ENCODE measurements at regions not wholly inside any gene's neighbourhood (a gene's known extent, or its start where the extent isn't known, plus 50 kb on each side); places are given as distances from the start of the nearest gene placed in this dataset.

GRCh38 chr2:33877348-33878016 is 278.4 kb upstream of the FAM98A start:
- DNase-seq, result no peak
- H3K27me3 ChIP-seq, result no peaks in the 10 kb centered on the region
- no peaks in the 10 kb centered on the region for H3K36me3 ChIP-seq
- no peak overlapping the region for H3K4me3 ChIP-seq
- no peaks in the 10 kb centered on the region for H3K9me3 ChIP-seq

- H3K4me3 ChIP-seq, result no peak overlapping the region
- peaks cover 4% of the 10 kb centered on the region for H3K9me3 ChIP-seq
- no peak for DNase-seq
- no peaks in the 10 kb centered on the region for H3K36me3 ChIP-seq
- H3K27me3 ChIP-seq, result no peaks in the 10 kb centered on the region
Observed at GRCh38 chr2:33873076-33873605, 274.0 kb upstream of the FAM98A start.

GRCh38 chr2:33859811-33860461 is 260.8 kb upstream of the FAM98A start:
- no peaks in the 10 kb centered on the region for H3K27me3 ChIP-seq
- no peak overlapping the region for H3K4me3 ChIP-seq
- H3K36me3 ChIP-seq, result no peaks in the 10 kb centered on the region
- H3K9me3 ChIP-seq, result no peaks in the 10 kb centered on the region
- DNase-seq, result peak; percentile 10

DNA sequence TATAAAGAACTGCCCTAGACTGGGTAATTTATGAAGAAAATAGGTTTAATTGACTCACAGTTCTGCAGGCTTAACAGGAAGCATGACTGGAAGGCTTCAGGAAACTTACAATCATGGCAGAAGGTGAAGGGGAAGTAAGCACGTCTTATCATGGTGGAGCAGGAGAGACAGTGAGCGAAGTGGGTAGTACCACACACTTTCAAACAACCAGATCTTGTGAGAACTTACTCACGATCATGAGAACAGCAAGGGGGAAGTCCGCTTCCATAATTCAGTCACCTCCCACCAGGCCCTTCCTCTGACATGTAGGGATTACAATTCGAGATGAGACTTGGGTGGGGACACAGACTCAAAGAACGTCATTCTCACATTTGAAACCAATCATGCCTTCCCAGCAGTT is 260.1 kb upstream of the FAM98A start:
- Histone ChIP-seq H3K9me3 (no peaks in the 10 kb centered on the region), H3K27me3 (no peaks in the 10 kb centered on the region), H3K4me3 (no peak overlapping the region), H3K36me3 (no peaks in the 10 kb centered on the region)
- DNase-seq, result no peak

- no peaks in the 10 kb centered on the region for H3K36me3 ChIP-seq
- no peaks in the 10 kb centered on the region for H3K9me3 ChIP-seq
- DNase-seq, result no peak
- H3K27me3 ChIP-seq, result no peaks in the 10 kb centered on the region
- H3K4me3 ChIP-seq, result no peak overlapping the region
Observed at GRCh38 chr2:33848486-33848885, 249.4 kb upstream of the FAM98A start.

GRCh38 chr2:33839791-33840190 is 240.7 kb upstream of the FAM98A start:
- Histone ChIP-seq H3K27me3 (no peaks in the 10 kb centered on the region), H3K4me3 (no peak overlapping the region), H3K9me3 (no peaks in the 10 kb centered on the region), H3K36me3 (no peaks in the 10 kb centered on the region)
- no peak for DNase-seq

DNA sequence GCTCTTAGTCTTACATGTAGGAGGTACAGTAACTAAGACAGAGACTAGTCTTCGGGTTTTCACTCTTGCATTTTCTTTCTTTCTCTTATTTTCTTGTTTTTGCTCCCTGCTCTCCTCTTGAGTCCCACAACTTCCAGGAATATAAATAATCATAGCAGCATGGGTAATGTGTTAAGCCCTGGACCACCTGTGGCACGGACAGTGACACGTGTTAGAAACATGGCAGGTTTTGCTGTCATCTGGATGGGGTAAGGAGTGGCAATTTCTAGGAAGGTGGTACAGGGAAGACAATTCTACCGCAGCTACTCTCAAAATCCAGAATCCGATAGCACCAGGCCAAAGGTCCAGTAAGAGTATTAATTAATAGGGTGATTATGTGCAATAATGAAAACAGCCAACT is 237.5 kb upstream of the FAM98A start:
- Histone ChIP-seq H3K36me3 (no peaks in the 10 kb centered on the region), H3K9me3 (no peaks in the 10 kb centered on the region), H3K27me3 (no peaks in the 10 kb centered on the region), H3K4me3 (no peak overlapping the region)
- DNase-seq, result no peak

DNA sequence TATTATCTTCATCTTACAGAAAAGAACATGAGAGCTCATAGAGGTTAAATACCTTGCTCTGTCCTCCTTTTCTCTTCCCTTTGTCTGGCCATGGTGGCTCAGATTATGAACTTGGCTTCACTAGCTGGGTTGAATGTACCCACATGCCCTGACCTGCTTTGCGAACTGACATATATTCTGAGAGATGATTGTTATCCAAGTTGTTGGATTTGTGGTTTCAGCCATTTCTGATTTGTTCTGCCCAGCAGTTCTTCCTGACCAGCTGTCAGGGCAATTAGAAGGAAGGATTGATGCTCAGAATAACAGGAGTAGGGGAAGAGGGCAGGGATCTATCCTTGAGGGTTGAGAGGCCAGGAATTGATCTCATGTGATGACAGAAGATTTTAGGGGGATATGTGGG is 236.8 kb upstream of the FAM98A start:
- Histone ChIP-seq H3K9me3 (no peaks in the 10 kb centered on the region), H3K27me3 (no peaks in the 10 kb centered on the region), H3K4me3 (no peak overlapping the region), H3K36me3 (no peaks in the 10 kb centered on the region)
- no peak for DNase-seq

GRCh38 chr2:33822964-33823363 is 223.9 kb upstream of the FAM98A start:
- Histone ChIP-seq H3K27me3 (no peaks in the 10 kb centered on the region), H3K4me3 (no peak overlapping the region), H3K9me3 (no peaks in the 10 kb centered on the region), H3K36me3 (no peaks in the 10 kb centered on the region)
- no peak for DNase-seq

DNA sequence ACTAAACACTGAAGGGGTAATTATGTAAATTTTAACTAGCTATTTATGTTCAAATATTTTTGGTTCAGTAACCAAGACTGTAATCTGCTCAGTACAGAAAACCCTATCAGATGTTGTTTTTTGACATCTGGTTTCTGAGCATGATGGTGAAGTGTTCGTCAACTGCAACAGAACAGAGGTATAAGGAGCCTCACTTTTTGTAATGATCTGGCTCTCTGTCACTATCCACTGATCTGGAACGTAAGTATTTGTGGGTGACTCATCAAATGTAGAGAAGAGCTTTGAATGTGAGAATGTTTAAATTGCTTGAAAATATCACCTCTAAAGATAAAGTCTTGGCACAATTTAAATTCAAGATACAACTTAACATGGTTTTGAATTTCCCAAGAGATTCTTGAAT is 213.6 kb upstream of the FAM98A start:
- Histone ChIP-seq H3K9me3 (no peaks in the 10 kb centered on the region), H3K4me3 (no peak overlapping the region), H3K36me3 (no peaks in the 10 kb centered on the region), H3K27me3 (no peaks in the 10 kb centered on the region)
- DNase-seq, result no peak

DNA sequence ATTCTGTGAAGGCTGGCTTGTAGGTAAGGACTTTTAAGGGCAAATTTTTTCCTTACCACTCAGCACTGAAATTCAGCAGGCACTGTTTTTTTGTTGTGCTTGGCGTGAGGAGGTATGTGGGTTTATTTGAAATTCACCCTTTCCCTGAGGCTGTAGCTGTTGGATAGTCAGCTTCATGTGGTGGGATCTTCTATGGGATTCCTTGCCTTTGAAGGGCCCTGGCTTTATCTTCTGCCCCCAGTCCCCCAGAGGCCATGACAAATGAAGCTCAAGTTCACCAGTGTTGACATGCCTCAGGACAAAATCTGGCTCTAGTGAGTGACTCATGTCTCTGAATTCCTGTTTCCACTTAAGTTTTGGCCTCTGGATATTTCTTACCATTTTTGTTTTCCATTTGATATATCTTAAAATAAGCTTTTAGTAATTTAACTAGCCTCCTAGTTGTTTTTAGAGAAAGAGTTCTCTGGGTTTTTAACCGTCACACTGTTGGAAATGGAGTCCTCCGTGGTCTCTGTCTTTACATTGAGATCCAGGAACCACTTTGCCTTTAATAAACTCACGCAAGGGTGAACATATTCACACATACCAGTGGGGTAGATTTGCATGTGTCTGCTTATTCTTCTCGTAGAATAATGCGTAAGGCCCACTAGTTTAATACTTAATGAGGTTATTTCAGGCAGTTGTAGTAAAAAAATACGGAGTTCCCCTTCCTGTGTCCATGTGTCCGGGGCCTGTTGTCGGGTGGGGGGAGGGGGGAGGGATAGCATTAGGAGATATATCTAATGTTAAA is 211.1 kb upstream of the FAM98A start:
- no peak overlapping the region for H3K4me3 ChIP-seq
- no peaks in the 10 kb centered on the region for H3K9me3 ChIP-seq
- H3K36me3 ChIP-seq, result no peaks in the 10 kb centered on the region
- DNase-seq, result peak; percentile 53
- no peaks in the 10 kb centered on the region for H3K27me3 ChIP-seq

DNA sequence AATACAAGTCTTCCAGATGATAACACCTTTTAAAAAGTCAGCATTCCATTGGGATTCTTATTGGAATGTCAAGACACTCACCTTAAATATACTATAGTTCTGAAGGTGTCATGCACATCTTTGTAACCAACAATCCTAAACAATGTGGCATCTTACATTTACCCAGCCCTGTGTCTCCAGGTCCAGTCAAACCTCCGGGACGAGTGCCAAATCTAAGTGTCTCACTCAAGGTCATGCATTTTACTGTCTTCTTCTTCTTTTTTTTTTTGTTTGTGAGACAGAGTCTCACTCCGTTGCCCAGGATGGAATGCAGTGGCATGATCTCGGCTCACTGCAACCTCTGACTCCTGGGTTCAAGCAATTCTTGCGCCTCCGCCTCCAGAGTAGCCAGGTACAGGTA is 206.9 kb upstream of the FAM98A start:
- no peak overlapping the region for H3K4me3 ChIP-seq
- DNase-seq, result peak; percentile 17
- H3K9me3 ChIP-seq, result no peaks in the 10 kb centered on the region
- H3K27me3 ChIP-seq, result no peaks in the 10 kb centered on the region
- no peaks in the 10 kb centered on the region for H3K36me3 ChIP-seq

DNA sequence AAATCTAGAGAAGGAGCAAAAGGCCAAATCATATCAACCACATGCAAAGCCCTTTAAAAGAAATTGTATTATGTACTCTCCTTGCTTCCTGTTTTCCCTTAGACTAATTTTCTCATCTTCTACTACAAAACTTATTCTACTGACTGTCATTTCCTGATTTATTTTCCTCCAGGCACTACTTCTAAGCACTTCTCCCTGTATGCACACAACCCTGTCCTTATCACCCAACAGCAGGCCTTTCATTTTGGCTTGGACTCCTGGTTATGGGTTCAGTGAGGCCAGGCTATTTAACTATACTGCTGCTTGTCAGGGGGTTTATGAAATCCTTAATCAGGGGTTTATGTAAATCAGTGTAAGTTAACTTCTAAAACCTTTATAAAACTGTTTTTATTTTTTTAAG is 205.1 kb upstream of the FAM98A start:
- no peak for DNase-seq
- H3K4me3 ChIP-seq, result no peak overlapping the region
- H3K9me3 ChIP-seq, result no peaks in the 10 kb centered on the region
- no peaks in the 10 kb centered on the region for H3K36me3 ChIP-seq
- H3K27me3 ChIP-seq, result no peaks in the 10 kb centered on the region

DNA sequence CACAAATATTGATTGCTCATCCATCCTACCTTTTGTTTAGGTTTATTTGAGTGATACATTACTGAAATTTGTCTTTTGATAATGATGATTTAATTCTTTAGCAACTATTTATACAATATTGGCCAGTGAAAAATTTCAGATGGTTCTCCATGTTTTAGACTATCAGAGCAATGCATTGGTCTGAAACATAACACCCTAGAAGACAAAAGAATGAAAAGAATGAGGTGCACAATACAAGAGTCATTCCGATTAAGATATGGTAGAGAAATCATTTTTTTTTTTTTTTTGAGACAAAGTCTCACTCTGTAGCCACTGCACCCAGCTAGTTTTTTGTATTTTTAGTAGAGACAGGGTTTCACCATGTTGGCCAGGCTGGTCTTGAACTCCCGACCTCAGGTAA is 197.4 kb upstream of the FAM98A start:
- Histone ChIP-seq H3K9me3 (no peaks in the 10 kb centered on the region), H3K36me3 (no peaks in the 10 kb centered on the region), H3K27me3 (no peaks in the 10 kb centered on the region), H3K4me3 (no peak overlapping the region)
- DNase-seq, result no peak

DNA sequence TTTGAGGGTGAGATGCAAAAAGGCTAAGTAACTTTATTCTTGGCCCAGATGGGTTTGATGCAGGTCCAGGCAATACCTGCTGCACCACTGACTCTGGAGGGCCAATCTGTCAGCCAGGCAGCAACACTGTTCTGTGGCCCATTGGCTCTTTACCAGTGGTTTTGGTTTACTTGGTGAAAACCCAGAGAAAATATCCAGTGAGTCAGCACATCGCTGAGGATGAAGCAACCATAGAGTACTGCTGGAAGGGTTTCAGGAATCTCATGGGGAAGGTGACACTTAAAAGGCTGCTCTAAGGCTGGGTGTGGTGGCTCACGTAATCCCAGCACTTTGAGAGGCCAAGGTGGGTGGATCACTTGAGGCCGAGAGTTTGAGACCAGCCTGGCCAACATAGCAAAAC is 192.5 kb upstream of the FAM98A start:
- DNase-seq, result peak; percentile 68
- H3K27me3 ChIP-seq, result no peaks in the 10 kb centered on the region
- H3K9me3 ChIP-seq, result no peaks in the 10 kb centered on the region
- H3K36me3 ChIP-seq, result no peaks in the 10 kb centered on the region
- no peak overlapping the region for H3K4me3 ChIP-seq

DNA sequence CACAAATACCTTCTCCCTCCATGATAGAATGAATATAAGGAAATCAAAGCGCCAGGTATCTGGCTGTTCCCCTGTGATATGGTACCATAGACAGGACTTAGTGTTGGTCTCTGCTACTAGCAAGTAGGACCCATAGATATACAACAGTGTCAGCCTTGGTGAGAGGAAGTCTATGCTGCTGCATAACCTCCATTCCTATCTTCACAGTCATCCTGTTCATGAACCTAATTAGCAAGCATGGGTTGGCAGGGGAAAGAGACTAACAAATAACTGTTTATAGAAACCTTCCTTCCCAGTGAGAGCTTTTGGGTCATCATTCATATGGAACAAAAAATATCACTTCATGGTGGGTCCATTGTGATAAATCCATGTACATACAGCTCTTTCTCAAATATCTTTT is 188.9 kb upstream of the FAM98A start:
- Histone ChIP-seq H3K27me3 (no peaks in the 10 kb centered on the region), H3K9me3 (no peaks in the 10 kb centered on the region), H3K36me3 (no peaks in the 10 kb centered on the region), H3K4me3 (no peak overlapping the region)
- peak; percentile 17 for DNase-seq

DNA sequence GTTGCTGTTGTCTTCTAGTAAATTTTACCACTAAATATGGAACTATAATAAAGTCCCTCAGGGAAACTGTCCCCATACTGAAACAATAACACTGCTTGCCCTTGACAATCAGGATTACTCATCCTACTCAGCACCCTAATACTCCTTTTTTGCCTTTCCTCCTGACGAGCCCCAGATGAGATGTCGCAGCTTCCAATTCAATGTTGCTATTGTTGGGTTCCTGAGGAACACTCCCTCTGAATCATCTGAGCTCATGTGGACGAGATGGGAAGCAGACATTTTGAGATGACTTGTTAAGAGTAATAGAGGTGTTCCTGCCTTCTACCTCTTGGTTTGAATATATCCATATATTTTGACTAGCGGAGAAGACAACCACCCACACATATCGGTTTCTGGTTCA is 187.8 kb upstream of the FAM98A start:
- no peak for DNase-seq
- Histone ChIP-seq H3K27me3 (no peaks in the 10 kb centered on the region), H3K4me3 (no peak overlapping the region), H3K9me3 (no peaks in the 10 kb centered on the region), H3K36me3 (no peaks in the 10 kb centered on the region)

All from MG63 (cell line).